ENCODE measurements at regions not wholly inside any gene's neighbourhood (a gene's known extent, or its start where the extent isn't known, plus 50 kb on each side); places are given as distances from the start of the nearest gene placed in this dataset.

DNA sequence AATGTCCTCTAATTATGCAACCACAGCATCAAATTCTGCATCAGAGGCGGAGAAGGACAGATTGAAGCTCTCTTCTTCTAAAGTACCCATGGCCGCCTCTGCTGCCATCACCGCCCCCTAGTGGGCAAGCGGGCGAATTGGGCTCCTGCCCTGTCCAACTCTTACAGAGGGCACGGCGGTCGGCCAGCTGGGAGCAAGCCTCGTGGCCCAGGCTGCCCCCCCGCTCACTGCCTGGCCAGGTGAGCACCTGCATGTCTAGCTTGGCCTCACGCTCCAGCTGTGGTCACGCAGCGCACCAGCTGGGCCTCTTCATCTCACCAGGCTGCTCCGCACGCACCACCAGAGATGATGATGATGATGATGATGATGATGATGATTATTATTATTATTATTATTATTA lies 146.1 kb upstream of the TOM1L1 start:
- Histone ChIP-seq H3K36me3 (ENCODE audit: insufficient read depth, low read length) (no peaks in the 10 kb centered on the region), H3K4me3 (ENCODE audit: low read depth, low read length, poor library complexity, severe bottlenecking) (no peak overlapping the region), H3K9me3 (ENCODE audit: low read length) (no peaks in the 10 kb centered on the region), H3F3A (ENCODE audit: insufficient read depth, low read length) (no peaks in the 10 kb centered on the region), H3K9me2 (ENCODE audit: low read depth, low read length) (no peaks in the 10 kb centered on the region), H2AFZ (ENCODE audit: low read length) (no peak overlapping the region), H3K4me1 (ENCODE audit: insufficient read depth, low read length, severe bottlenecking) (no peaks in the 10 kb centered on the region), H3K9ac (ENCODE audit: low read length) (no peak overlapping the region), H3K79me2 (ENCODE audit: insufficient read depth, low read length) (no peaks in the 10 kb centered on the region), H4K20me1 (ENCODE audit: insufficient read depth, low read length) (no peaks in the 10 kb centered on the region), H3K27me3 (ENCODE audit: insufficient read depth, low read length) (no peaks in the 10 kb centered on the region), H3K4me2 (ENCODE audit: low read length) (no peak overlapping the region), H3K27ac (ENCODE audit: low read depth, low read length, poor library complexity, severe bottlenecking) (no peak overlapping the region)
- TF ChIP-seq, protein P1, sequence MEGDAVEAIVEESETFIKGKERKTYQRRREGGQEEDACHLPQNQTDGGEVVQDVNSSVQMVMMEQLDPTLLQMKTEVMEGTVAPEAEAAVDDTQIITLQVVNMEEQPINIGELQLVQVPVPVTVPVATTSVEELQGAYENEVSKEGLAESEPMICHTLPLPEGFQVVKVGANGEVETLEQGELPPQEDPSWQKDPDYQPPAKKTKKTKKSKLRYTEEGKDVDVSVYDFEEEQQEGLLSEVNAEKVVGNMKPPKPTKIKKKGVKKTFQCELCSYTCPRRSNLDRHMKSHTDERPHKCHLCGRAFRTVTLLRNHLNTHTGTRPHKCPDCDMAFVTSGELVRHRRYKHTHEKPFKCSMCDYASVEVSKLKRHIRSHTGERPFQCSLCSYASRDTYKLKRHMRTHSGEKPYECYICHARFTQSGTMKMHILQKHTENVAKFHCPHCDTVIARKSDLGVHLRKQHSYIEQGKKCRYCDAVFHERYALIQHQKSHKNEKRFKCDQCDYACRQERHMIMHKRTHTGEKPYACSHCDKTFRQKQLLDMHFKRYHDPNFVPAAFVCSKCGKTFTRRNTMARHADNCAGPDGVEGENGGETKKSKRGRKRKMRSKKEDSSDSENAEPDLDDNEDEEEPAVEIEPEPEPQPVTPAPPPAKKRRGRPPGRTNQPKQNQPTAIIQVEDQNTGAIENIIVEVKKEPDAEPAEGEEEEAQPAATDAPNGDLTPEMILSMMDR (IDR thresholded peaks at IDR 0.05; ENCODE audit: low read length) = peak; percentile 67
- no peak for TF ChIP-seq EZH2 (IDR thresholded peaks at IDR 0.05; ENCODE audit: borderline replicate concordance, low read length)

DNA sequence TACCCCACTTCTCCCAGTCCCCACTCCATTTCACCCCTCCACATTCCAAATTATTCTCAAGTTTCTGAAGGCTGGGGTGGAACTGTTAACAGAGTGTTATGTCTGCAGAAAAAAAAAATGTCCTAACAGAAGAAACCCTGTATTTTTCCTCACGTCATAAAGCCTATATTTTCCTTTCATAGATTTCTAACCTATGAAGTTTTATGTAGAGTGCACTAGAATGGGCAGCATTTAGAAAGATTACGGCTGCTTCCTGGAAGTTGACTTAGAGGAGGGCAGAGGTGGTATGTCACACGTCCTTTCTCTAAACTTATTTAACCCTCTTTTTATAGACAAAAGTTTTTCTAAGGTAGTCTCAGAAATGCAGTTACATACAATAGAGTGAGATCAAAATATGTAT lies 139.8 kb upstream of the TOM1L1 start:
- Histone ChIP-seq H3K36me3 (ENCODE audit: insufficient read depth, low read length) (no peaks in the 10 kb centered on the region), H3K9me2 (ENCODE audit: low read depth, low read length) (no peaks in the 10 kb centered on the region), H3K4me2 (ENCODE audit: low read length) (no peak overlapping the region), H3K9me3 (ENCODE audit: low read length) (no peaks in the 10 kb centered on the region), H3K79me2 (ENCODE audit: insufficient read depth, low read length) (no peaks in the 10 kb centered on the region), H3K4me1 (ENCODE audit: insufficient read depth, low read length, severe bottlenecking) (no peaks in the 10 kb centered on the region), H3K4me3 (ENCODE audit: low read depth, low read length, poor library complexity, severe bottlenecking) (no peak overlapping the region), H2AFZ (ENCODE audit: low read length) (no peak overlapping the region), H3K9ac (ENCODE audit: low read length) (no peak overlapping the region), H3F3A (ENCODE audit: insufficient read depth, low read length) (no peaks in the 10 kb centered on the region), H4K20me1 (ENCODE audit: insufficient read depth, low read length) (no peaks in the 10 kb centered on the region), H3K27ac (ENCODE audit: low read depth, low read length, poor library complexity, severe bottlenecking) (no peak overlapping the region), H3K27me3 (ENCODE audit: insufficient read depth, low read length) (no peaks in the 10 kb centered on the region)
- no peak for TF ChIP-seq EZH2 (IDR thresholded peaks at IDR 0.05; ENCODE audit: borderline replicate concordance, low read length)
- TF ChIP-seq, protein P1 (IDR thresholded peaks at IDR 0.05; ENCODE audit: low read length) = no peak

GRCh38 chr17:54770836-54771235 lies 129.8 kb upstream of the TOM1L1 start:
- no peaks in the 10 kb centered on the region for H3K4me1 ChIP-seq (ENCODE audit: insufficient read depth, low read length, severe bottlenecking)

More at GRCh38 chr17:54770836-54771235, 129.8 kb upstream of the TOM1L1 start:
- H3K4me2 ChIP-seq (ENCODE audit: low read length) = no peak overlapping the region
- H3K27me3 ChIP-seq (ENCODE audit: insufficient read depth, low read length) = no peaks in the 10 kb centered on the region
- H4K20me1 ChIP-seq (ENCODE audit: insufficient read depth, low read length) = no peaks in the 10 kb centered on the region
- H3K9me3 ChIP-seq (ENCODE audit: low read length) = no peaks in the 10 kb centered on the region
- H3F3A ChIP-seq (ENCODE audit: insufficient read depth, low read length) = no peaks in the 10 kb centered on the region
- H3K4me3 ChIP-seq (ENCODE audit: low read depth, low read length, poor library complexity, severe bottlenecking) = no peak overlapping the region
- no peak overlapping the region for H3K9ac ChIP-seq (ENCODE audit: low read length)
- no peaks in the 10 kb centered on the region for H3K36me3 ChIP-seq (ENCODE audit: insufficient read depth, low read length)
- no peak overlapping the region for H2AFZ ChIP-seq (ENCODE audit: low read length)
- no peak overlapping the region for H3K27ac ChIP-seq (ENCODE audit: low read depth, low read length, poor library complexity, severe bottlenecking)
- TF ChIP-seq, protein P1 (IDR thresholded peaks at IDR 0.05; ENCODE audit: low read length) = no peak
- no peak for TF ChIP-seq EZH2 (IDR thresholded peaks at IDR 0.05; ENCODE audit: borderline replicate concordance, low read length)
- H3K9me2 ChIP-seq (ENCODE audit: low read depth, low read length) = no peaks in the 10 kb centered on the region
- H3K79me2 ChIP-seq (ENCODE audit: insufficient read depth, low read length) = no peaks in the 10 kb centered on the region

All from OCI-LY1 (cell line).